DND-41 (cell line): ENCODE measurements at regions not wholly inside any gene's neighbourhood (a gene's known extent, or its start where the extent isn't known, plus 50 kb on each side); places are given as distances from the start of the nearest gene placed in this dataset.

ENCODE experiments used
- ATAC-seq: fragments of 200-7000 bp; cut with Tn5 transposase; 3 replicates; pipeline ENCODE4 v1.9.1; 2021; ENCODE audit warnings: low read depth; ENCODE audit not compliant: insufficient read depth
- DNase-seq: peaks from one replicate; pipeline ENCODE4 v3.0.0-alpha.2; 2020
- H2AFZ ChIP-seq: 2 replicates; pipeline ENCODE4 v1.6.0; 2012; ENCODE audit warnings: low read depth, low read length
- H3K27ac ChIP-seq: 2 replicates; pipeline ENCODE4 v1.5.1; 2012; ENCODE audit warnings: low read length, inconsistent platforms
- H3K27me3 ChIP-seq: fragments of 200-600 bp; sonication (generic); 2 replicates; pipeline ENCODE4 v1.6.0; 2012; ENCODE audit warnings: low read length, mild to moderate bottlenecking, inconsistent platforms; ENCODE audit not compliant: insufficient read depth, poor library complexity
- H3K36me3 ChIP-seq: 2 replicates; pipeline ENCODE4 v1.5.1; 2012; ENCODE audit warnings: low read length, inconsistent platforms; ENCODE audit not compliant: insufficient read depth
- H3K4me1 ChIP-seq: 2 replicates; pipeline ENCODE4 v1.5.1; 2012; ENCODE audit warnings: mild to moderate bottlenecking, low read length; ENCODE audit not compliant: insufficient read depth
- H3K4me2 ChIP-seq: 2 replicates; pipeline ENCODE4 v1.6.0; 2012; ENCODE audit warnings: mild to moderate bottlenecking, moderate library complexity, low read length, inconsistent platforms; ENCODE audit not compliant: insufficient read depth
- H3K4me3 ChIP-seq, 2 experiments: fragments of 200-600 bp in 1 of 2; shearing (Covaris generic) in 1 of 2; 2 replicates each; pipeline ENCODE4 v1.5.1; 2012 to 2016; ENCODE audit warnings: inconsistent platforms in 2 of 2, low read length in 2 of 2, mild to moderate bottlenecking in 2 of 2, low read depth in 1 of 2, moderate library complexity in 1 of 2
- H3K79me2 ChIP-seq: 2 replicates; pipeline ENCODE4 v1.6.0; 2012; ENCODE audit warnings: low read length, inconsistent platforms; ENCODE audit not compliant: insufficient read depth
- H3K9ac ChIP-seq: 2 replicates; pipeline ENCODE4 v1.6.0; 2012; ENCODE audit warnings: low read depth, mild to moderate bottlenecking, inconsistent platforms, low read length, moderate library complexity
- H3K9me3 ChIP-seq: 2 replicates; pipeline ENCODE4 v1.5.1; 2012; ENCODE audit warnings: low read length, moderate library complexity, mild to moderate bottlenecking, inconsistent platforms; ENCODE audit not compliant: insufficient read depth, severe bottlenecking
- H4K20me1 ChIP-seq: 2 replicates; pipeline ENCODE4 v1.6.0; 2012; ENCODE audit warnings: low read length; ENCODE audit not compliant: insufficient read depth
- CTCF ChIP-seq: IDR thresholded peaks from 2 replicates; pipeline ENCODE4 v1.5.1; 2012; ENCODE audit warnings: borderline replicate concordance, low read length, moderate library complexity, mild to moderate bottlenecking; ENCODE audit not compliant: poor library complexity, severe bottlenecking; ENCODE audit errors: extremely low read depth
- EZH2 ChIP-seq: IDR thresholded peaks from 3 replicates; pipeline ENCODE4 v1.6.1; 2012; ENCODE audit warnings: borderline replicate concordance, low read depth, mild to moderate bottlenecking, moderate library complexity, low read length, inconsistent platforms; ENCODE audit not compliant: severe bottlenecking

- no peak overlapping the region for H3K4me2 ChIP-seq
- H3K27ac ChIP-seq = no peak overlapping the region
- H3K9ac ChIP-seq = no peak overlapping the region
- no peak overlapping the region for H3K4me3 ChIP-seq
- DNase-seq (no peak), ATAC-seq (no peak)
- no peaks in the 10 kb centered on the region for H3K4me1 ChIP-seq
- no peaks in the 10 kb centered on the region for H3K36me3 ChIP-seq
- H4K20me1 ChIP-seq = no peaks in the 10 kb centered on the region
- H3K79me2 ChIP-seq = no peaks in the 10 kb centered on the region
- no peak overlapping the region for H2AFZ ChIP-seq
- H3K27me3 ChIP-seq = no peaks in the 10 kb centered on the region
- TF ChIP-seq EZH2 (no peak), CTCF (no peak)
- no peaks in the 10 kb centered on the region for H3K9me3 ChIP-seq
These were observed 932.8 kb upstream of the SORCS1 start for GRCh38 chr10:108097258-108097657.

GRCh38 chr10:108095932-108096925, 931.7 kb upstream of the SORCS1 start:
- TF ChIP-seq EZH2 (no peak), CTCF (no peak)
- no peak overlapping the region for H3K4me2 ChIP-seq
- no peaks in the 10 kb centered on the region for H4K20me1 ChIP-seq
- H3K36me3 ChIP-seq = no peaks in the 10 kb centered on the region
- H3K9ac ChIP-seq = no peak overlapping the region
- H3K4me1 ChIP-seq = no peaks in the 10 kb centered on the region
- no peaks in the 10 kb centered on the region for H3K9me3 ChIP-seq
- no peak for DNase-seq
- no peak overlapping the region for H3K27ac ChIP-seq
- no peaks in the 10 kb centered on the region for H3K27me3 ChIP-seq
- H2AFZ ChIP-seq = no peak overlapping the region
- H3K4me3 ChIP-seq = no peak overlapping the region
- ATAC-seq = no peak
- H3K79me2 ChIP-seq = no peaks in the 10 kb centered on the region

- H3K9me3 ChIP-seq = no peaks in the 10 kb centered on the region
- no peaks in the 10 kb centered on the region for H3K79me2 ChIP-seq
- no peak overlapping the region for H3K27ac ChIP-seq
- H2AFZ ChIP-seq = no peak overlapping the region
- no peak overlapping the region for H3K4me3 ChIP-seq
- H3K36me3 ChIP-seq = no peaks in the 10 kb centered on the region
- no peak overlapping the region for H3K4me2 ChIP-seq
- DNase-seq (no peak), ATAC-seq (no peak)
- TF ChIP-seq CTCF = no peak
- TF ChIP-seq EZH2 = no peak
- no peaks in the 10 kb centered on the region for H4K20me1 ChIP-seq
- H3K4me1 ChIP-seq = no peaks in the 10 kb centered on the region
- H3K27me3 ChIP-seq = no peaks in the 10 kb centered on the region
- H3K9ac ChIP-seq = no peak overlapping the region
These were observed 926.1 kb upstream of the SORCS1 start for GRCh38 chr10:108090476-108091215.
